Endothelial cell of umbilical vein (primary cell): ENCODE measurements at regions not wholly inside any gene's neighbourhood (a gene's known extent, or its start where the extent isn't known, plus 50 kb on each side); places are given as distances from the start of the nearest gene placed in this dataset.

Experiments used
- EZH2 ChIP-seq: IDR thresholded peaks from 2 replicates; pipeline ENCODE4 v1.6.1; 2012; ENCODE audit warnings: borderline replicate concordance, low read depth, mild to moderate bottlenecking, moderate library complexity, low read length, inconsistent platforms; ENCODE audit not compliant: severe bottlenecking
- TF ChIP-seq, protein P1 (sequence below), 2 donors: IDR thresholded peaks; 1 replicate in 1 of 2; 2 replicates in 1 of 2; pipeline ENCODE4 v1.5.1; 2011; ENCODE audit warnings: low read length in 2 of 2, mild to moderate bottlenecking in 2 of 2, moderate library complexity in 2 of 2, control low read depth in 1 of 2, inconsistent platforms in 1 of 2, low read depth in 1 of 2; ENCODE audit not compliant: insufficient read depth in 1 of 2; ENCODE audit errors: extremely low read depth in 1 of 2

DNA sequence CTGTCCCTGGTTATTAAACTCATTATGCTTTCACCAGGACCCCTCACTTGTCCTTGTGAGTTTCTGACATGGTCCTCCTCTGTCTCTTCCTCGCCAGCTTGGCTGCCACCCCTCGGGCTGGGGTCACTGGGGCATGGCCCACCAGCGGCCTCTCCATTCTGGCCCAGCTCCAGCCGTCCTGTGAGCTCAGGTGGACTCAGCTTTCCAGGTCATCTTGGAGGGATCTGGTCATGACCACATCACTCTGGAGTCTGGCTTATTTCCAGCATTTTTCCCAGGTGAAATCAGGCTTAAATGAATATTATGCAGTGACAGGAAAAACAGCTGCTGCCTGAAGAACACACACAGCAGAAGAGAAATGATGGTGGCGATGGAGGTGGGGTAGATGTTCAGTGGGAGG, 224.5 kb downstream of the ADAMTS15 start:
- TF ChIP-seq, protein P1, sequence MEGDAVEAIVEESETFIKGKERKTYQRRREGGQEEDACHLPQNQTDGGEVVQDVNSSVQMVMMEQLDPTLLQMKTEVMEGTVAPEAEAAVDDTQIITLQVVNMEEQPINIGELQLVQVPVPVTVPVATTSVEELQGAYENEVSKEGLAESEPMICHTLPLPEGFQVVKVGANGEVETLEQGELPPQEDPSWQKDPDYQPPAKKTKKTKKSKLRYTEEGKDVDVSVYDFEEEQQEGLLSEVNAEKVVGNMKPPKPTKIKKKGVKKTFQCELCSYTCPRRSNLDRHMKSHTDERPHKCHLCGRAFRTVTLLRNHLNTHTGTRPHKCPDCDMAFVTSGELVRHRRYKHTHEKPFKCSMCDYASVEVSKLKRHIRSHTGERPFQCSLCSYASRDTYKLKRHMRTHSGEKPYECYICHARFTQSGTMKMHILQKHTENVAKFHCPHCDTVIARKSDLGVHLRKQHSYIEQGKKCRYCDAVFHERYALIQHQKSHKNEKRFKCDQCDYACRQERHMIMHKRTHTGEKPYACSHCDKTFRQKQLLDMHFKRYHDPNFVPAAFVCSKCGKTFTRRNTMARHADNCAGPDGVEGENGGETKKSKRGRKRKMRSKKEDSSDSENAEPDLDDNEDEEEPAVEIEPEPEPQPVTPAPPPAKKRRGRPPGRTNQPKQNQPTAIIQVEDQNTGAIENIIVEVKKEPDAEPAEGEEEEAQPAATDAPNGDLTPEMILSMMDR (IDR thresholded peaks at IDR 0.05; ENCODE audit: extremely low read depth in 1 of 2, insufficient read depth in 1 of 2, low read depth in 1 of 2, low read length in 2 of 2): no peak
- no peak for TF ChIP-seq EZH2
